Femur (tissue), 1 donor: ENCODE measurements at regions not wholly inside any gene's neighbourhood (a gene's known extent, or its start where the extent isn't known, plus 50 kb on each side); places are given as distances from the start of the nearest gene placed in this dataset.
A peak's percentile ranks its signal among the peaks of the same experiment; 100 is the strongest.
"Not testable (repeated sequence)": the region's sequence is repeated elsewhere in the genome, so short reads cannot be mapped to it uniquely, and the experiment has no call there.

Experiments
- DNase-seq: peaks from one replicate; pipeline ENCODE4 v3.0.0-alpha.2; 2017

DNA sequence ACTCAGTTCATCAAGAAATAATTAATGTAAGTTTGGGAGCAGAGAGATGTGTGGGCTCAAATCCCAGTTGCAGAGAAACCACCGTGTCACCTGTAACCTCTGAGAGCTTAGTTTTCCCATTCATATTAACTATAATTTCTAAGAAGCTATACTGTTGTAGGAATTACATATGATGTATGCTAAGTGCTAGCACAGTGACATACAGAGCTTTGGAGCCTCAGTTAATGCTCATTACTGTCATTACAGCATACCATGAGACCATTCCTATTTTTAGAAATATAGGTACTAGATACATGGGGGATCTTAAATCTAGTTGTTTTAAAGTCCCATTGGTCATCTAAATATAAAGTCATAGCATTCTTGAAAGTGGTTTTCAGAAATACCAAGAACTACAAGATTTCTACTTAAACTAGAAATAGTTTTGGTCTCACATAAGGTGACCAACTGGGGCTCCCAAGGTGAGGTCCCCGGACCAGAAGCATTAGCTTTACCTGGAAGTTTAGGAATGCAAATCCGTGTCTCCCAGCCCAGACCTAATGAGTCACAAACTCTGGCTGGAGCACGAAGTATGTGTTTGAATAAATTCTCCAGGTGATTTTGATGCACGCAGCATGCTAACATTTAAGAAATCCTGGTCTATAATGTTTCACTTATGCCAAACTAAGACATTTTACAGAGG, 144.6 kb downstream of the LACC1 start:
- no peak for DNase-seq

DNA sequence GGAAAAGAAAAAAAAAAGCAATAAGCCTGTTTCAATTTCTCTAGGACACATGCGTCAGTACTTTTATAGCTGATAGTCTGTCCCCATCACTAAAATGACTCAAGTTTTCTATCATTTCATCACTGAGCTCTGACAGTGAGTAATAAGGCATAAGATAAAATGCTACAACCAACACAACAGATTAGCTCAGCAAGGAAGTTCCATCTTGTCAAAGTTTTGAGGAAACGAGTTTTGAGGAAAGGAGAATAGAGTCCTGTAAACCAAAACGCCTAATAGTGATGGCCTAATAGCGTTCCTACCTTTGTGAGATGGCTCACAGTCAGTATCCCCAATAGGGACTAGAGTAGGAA, 145.1 kb downstream of the LACC1 start:
- DNase-seq = no peak

DNA sequence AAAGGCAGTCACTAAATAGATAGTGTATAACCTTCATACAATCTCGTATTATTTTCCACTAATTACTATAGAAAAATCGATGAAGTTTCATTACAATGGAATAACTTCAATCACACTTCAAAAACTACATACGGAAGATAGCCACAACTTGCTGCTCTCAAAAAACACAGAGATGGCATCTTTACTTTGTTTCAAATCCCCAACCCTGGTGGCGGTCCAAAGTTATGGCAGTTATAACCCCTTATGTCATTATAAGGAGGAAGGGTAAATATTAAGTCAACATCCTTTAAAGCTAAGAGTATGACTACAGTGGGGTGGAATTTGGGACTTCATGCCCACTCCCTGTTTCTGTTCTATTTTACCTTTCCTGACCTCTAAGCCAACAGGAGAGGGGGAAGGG, 146.5 kb downstream of the LACC1 start:
- DNase-seq = no peak

DNA sequence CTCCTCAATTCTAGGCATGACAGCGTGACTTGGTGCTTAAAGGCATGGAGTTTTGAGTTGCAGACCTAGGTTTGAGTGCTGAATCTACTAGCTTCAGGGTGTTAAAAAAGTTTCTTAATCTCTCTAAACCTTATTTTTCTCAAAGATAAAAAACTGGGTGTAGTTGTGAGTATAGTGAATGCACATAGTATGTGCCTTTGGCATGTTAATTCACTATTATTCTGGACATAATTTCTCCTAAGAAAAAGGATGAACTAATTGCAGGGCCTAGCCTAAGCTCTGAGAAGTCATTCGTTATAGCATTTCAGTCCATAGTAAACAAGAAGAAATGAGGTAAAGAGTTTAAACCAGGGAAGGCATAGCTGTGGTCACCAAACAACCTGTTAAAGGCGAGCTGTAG, 149.0 kb downstream of the LACC1 start:
- DNase-seq = no peak

DNA sequence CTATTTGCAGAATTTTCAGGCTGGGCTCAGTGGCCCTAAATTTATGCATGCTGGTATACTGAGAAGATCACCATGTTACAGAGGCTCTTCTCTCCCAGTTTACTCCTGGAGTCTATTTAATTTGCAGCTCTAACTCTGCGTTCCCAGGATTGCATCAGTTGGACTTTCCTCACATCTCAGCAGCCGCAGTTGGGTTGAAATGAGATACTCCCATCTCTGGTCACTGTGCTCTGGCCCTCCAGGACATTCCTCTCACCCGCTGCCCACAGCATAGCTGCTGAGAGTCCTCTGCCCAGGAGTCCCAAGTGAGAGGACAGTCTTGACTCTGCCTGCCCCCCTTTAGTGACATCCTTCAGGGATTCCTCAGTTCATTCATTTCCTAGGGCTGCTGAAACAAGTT, 150.9 kb downstream of the LACC1 start:
- DNase-seq = no peak

DNA sequence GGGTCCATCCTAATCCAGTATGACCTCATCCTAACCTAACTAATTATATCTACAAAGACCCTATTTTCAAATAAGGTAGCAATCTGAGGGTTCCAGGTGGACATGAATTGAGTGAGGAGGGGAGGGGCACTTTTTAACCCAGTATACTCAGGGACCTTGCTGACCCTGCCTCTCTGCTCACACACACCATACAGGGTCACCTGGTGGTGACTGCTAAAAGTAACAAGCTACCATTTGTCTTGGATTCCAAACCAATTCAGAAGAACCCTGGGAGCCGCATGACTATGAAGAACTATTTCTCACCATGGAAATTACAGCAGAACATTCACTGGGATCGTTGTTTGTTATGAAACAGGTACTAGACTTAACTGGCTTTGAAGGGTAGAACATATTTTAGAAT, 151.9 kb downstream of the LACC1 start:
- no peak for DNase-seq

DNA sequence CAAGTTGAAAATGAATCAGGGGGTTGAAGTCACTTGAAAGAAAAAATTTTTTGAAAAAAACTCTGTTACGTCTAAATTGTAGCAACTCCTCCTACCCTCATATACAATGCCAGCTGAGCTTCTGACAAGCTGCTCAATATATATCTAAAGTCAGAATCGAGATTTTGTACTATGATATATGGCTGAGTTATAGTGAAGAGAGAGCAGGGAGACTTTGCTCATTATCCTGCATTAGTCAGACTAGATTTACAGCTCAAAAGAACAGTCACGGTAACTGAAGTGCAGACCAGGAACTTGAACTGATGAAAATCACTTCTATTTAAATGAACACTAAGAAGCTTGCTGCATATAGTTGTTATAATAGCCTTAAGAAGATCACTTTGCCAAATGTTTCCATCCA, 153.1 kb downstream of the LACC1 start:
- DNase-seq = no peak

DNA sequence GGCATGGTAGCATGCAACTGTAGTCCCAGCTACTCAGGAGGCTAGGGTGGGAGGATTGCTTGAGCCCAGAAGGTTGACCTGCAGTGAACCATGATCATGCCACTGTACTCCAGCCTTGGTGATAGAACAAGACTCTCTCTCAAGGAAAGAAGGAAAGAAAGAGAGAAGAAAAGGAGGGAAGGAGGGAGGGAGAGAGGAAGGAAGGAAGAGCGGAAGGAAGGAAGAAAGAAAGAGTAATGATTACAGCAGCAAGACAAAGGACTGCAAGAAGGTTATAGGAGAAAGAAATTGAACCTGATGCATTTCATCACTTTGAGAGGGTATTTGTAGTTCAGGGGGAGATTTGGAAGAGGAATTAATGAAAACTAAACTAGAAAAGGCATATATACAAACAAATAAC, 155.7 kb downstream of the LACC1 start:
- no peak for DNase-seq

DNA sequence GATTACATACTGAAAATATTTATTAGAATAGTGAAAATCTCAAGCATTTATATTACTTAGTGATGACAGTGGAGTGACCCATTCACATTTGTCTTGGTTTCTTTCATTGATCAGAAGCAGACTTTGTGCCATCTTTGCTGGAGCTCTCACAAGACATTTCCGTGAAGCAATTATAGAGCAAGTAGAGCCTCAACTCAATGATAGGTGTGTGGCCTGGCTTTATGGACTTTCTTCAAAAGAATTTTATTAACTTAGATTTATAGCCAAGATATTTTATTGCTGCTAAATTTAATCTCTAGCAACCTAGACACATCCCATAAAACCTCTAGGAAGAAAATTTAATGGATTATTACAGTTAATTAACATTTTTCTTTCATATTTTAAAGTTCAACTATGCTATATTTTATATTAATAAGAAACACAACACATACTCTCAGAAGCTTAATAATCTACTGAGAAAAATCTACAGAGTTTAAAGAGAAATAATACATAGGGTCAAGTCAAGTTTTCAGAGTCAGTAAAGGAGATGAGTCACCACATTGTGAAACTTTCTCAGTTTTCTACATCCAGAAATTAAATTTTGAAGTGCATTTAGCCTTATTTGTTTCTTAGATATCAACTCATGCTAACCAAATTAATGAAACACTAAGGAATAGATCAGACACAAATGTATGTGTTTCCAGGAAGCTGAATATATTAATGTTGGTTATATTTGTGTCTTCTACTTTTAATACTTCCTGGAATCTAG, 160.5 kb downstream of the LACC1 start:
- DNase-seq = no peak

DNA sequence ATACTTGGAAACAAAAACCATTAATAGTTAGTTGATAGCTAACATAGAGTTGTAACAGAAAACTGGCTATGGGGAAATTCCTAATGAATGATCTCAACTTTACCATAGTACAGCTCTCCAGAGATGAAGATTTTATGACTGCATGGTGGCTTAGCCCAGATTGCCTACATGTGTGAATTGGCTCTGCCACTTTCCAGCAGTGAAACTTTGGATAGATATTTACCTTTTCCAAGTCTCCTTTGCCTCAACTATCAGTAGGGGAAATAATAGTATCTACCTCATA, 161.1 kb downstream of the LACC1 start:
- no peak for DNase-seq

DNA sequence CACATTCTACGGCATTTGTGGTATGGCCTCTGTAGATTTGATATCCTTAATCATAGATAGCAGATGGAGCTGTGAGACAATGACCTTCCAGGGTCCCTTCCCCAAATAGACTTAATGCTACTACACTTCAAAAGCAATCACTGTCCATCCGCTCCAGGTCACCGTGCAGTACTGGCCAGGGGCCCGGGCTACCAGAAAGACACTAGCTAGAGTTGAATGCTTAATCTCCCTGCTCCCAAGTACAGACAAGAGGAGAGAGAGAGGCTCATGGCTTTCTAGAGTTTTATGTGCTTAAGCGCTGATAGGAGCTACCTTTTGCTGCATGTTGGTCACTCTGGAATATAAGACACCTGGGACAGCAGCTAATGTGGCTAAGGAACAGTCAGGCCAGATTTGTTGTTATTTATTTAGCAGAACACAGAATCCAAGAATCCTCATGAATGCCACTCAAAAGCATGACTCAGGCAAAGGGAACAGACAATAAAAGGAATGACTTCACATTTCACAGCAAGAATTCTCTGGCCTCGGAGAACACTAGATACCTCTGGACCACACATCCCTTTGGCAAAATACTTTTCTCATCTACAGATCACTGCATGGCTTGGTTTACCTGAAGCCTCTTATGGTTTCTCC, 165.0 kb downstream of the LACC1 start:
- no peak for DNase-seq

DNA sequence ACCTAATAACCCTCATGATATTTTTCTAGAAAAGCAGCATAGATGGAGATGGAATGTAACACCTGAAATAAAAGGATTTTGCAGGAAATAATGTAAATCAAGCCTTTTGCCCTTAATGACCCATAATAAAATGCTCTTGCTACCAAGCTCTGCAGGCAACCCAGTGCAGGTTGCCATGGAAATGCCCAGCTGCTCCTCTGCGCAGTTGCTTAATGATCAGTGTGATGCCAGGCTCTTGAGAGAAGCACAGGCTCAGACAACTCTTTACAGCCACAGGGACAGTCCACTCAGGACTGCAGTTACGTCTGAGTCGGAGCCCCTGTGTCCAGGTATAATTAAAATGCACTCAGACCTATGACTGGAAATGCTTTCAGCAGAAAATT, 165.5 kb downstream of the LACC1 start:
- no peak for DNase-seq

DNA sequence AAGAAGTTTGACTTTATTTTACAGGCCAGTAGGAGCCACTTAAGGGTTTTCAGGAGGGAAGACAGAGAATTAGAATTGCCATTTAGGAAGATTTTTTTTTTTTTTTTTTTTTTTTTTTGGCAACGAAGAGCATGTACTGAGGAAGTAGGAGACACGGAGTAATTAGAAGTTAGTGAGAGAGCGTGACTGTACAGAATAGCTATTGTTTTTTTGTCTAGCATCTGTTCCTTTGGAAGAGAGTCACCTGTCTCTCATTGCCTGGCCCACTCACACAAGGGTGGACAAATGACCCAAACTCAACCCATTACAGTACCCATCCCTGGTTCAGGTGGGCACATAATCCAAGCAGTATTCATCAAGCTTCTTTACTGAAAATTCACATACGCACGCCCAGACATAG, 166.7 kb downstream of the LACC1 start:
- no peak for DNase-seq

DNA sequence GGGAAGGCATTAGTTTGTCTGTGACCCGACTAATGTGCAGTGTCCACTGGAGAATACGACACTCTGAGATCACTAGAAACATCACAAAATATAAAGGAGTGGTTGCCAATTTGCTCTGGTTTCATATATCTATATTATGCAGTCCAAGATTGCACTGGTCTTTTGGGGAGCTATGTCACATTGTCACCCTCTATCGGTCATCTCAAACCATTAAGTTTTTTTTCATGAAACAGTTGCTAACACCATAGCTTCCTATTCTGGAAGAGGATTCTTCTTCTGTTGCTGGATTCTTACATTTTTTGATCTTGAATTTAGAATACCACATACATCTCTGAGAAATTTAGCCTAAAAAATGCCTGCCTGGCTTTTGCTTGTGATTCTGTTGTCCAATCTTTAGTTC, 168.6 kb downstream of the LACC1 start:
- no peak for DNase-seq

DNA sequence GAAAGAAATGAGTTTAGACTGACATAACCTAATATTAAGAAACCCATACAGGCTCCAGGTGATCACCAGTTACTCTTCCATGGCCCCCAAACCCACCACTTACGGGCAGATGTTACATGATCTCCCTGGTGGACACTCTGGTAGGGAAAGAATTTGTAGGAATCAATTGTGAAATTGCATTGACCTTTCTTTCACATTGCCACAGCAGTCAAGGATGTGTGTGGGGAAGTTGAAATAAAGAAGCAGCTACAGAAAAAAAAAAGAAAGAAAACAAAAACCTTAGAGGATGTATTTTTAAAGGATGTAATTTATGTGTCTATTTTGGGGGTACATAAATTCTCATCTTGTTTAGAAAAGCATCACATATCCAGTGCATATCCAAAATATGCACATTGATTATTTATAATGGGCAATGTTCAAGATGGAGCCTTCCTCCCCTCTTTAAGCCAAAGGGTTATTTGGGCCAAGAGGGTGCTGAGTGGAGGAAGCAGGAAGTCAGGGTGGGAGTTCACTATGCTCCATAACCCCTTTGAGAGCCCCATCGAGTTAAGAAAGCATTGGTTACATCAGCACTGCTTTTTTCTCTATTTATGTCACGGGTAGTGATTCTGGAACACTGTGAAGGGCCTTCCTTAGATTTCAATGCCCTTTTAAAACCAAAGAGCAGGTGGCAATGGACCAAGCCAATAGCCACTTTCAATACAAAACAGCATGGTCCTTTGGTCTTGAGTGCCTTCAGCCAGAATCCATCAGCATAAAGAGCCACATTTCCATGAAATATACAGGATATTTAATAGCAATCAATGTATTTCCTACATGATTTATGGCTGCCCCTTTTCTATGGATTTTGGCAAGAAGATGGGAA, 169.6 kb downstream of the LACC1 start:
- DNase-seq = no peak

DNA sequence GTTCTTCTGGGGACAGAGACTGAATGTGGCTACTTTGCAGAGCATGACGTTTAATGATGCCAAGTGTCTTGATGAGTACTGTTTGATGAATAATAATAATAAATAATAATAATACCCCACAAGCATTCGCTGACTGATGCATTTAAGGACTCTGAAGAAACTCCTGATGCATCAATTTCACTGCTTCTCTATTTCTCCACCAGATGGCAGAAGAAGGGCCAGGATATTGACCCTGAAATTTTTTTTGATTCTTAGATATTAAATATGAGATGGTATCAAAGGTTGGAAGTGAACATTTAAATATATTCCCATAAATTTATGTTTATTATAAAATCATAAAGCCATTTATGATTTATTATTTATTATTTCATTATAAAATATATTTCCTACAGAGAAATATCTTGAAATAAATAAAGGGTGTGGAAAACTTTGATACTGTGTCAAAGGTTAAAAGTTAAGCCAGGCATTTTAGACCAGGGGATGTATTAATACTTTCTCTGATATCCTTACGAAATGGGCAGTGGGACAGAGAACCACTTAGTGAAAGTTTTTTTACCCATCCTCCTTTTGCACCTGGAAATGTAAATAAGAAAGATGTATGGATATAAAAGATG, 170.9 kb downstream of the LACC1 start:
- no peak for DNase-seq

DNA sequence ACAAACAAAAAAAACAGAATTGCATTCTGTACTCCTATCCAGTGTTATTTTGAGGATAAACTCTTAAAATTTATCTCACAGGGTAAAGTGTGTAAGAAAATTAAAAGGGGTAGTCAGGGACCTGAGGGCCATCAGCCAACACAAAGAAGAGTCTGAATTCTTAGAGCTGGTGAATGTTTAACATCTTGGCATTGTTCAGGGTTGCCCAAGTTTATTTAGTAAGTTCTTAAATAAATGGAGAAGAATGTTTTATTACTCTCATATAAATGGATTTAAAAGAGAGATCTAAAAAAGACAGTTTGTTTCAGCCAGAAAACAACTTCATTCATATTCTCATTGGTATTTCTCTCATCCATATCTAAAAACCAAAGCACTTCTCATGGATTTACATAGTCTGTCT, 171.7 kb downstream of the LACC1 start:
- DNase-seq = no peak

DNA sequence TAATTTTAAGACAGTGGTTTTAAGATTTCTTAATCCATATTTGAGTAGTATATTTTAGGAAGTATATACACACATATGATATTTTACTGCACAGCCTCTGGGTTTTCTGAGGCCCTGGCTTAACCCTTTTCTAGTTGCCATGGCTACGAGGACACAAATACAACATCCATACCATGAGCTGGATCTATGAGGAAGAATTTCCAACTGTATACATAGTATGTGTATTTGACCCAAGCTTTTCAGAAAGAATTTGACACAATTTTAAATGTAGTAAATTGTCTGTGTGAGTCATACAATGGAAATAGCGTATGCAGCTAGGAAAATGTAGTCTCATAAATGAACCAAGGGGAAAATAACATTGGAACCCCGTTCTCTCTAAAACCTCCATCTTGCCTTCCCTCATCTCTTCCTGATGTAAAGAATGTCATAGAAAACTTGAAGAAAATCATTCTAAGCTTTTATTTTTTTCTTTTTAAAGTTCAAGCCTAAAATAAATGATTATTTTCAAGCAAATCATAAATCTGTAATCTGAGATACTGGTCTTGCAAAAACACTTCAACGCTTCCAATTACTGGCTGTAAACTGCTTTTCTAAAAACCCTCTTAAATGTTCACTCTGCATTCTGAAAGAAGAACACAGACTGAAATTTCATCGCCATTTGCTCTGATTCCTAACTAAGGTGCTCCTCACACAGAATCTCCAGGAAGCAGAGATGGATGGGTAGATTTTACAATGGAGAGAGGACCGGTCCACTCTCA, 172.4 kb downstream of the LACC1 start:
- peak; percentile 80 for DNase-seq

DNA sequence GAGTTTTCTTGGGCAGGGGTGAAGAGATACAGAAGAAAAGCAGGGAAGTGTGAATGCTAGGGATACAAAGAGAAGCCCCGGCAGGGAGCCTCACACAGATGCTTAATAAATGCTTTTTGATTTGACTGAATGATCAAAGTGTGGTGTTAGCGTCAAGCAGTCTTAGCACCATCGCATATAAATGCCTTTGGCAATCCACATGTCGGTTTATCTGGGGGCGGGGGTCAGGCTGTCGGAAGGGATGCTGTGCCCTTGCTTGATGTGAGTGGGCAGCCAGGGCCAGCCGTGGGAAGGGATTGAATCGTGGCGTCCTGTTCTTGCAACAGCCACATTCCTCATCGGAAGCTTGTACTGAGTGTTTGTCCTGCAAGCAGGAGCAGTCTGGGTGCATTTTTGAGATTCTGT, 173.1 kb downstream of the LACC1 start:
- DNase-seq = peak; percentile 50

DNA sequence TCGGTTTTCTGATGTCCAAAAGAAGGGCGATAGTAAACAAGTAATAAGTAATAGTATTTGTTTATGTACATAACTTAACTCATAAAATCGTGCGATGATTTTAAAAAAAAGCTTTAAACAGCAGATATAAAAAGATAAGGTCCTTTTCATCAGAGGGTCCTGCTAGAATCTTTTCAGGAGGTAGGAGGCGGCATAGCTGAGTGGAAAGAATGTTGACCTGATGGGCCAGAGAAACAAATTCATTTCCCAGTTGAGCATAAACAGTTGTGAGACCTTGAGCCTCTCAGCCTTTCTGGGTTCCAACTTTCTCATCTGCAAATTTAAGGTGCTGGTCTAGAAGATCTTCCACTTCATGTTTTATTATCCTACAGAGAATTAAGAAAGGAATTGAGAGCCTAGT, 173.5 kb downstream of the LACC1 start:
- DNase-seq = no peak

DNA sequence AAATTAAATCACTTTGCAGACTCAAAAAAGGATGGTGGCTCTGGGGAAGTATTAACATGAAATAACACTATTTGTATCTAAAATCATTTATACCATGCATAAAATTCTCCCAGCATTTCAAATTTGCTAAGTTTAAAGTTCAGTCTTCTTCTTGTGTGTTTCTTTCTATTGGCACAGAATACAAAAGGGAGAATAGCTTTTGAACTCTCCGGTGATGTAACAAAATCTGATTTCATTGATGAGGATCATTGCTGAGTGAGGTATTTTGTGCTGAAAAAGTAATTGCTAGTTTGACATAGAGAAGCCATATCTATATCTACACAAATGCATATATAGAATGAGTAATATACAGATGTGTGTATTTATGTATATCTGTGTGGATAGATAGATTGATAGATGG, 174.8 kb downstream of the LACC1 start:
- no peak for DNase-seq

DNA sequence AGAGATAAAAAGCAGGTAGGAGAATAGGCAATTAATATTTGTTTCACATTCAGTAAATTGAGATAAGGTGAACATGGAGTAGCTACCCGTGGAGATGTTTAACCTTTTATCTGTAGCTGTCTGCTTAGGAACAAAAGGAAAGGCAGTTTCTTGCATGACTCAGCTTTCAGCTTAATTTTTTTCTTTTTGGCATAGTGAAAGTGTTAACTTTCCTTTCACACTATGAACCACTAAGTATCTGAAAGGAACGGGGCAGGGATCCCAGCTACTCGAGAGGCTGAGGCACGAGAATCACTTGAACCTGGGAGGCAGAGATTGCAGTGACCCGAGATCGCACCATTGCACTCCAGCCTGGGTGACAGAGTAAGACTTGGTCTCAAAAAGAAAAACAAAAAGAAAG, 176.0 kb downstream of the LACC1 start:
- not testable (repeated sequence) for DNase-seq

DNA sequence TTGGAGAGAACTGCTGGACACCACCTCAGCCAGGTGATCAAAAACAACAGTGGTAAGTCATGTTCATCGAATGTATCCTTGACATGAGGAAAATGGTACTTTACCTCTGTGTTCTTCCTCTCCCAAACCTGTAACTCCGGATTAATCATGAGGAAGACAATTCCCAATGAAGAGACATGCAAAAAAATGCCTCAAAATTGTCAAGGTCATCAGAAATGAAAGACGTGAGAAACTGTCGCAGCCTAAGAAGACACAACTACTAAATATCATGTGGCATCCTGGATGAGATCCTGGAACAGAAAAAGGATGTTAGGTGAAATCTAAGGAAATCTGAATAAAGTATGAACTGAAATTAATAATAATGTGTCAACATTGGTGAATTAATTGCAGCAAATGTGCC, 178.4 kb downstream of the LACC1 start:
- no peak for DNase-seq
